Keratinocyte (primary cell): ENCODE measurements at regions not wholly inside any gene's neighbourhood (a gene's known extent, or its start where the extent isn't known, plus 50 kb on each side); places are given as distances from the start of the nearest gene placed in this dataset.

Source experiments
- DNase-seq: peaks from one replicate; pipeline ENCODE4 v3.0.0-alpha.2; 2011; ENCODE audit warnings: low read depth, missing footprints, low spot score
- FAIRE-seq: peaks from 2 replicates; lab custom pipeline; 2011; peaks lifted over from hg19 to GRCh38; lab: Jason Lieb, UNC
- H2AFZ ChIP-seq: 2 replicates; pipeline ENCODE4 v1.6.0; 2012; ENCODE audit warnings: low read length, control low read depth, inconsistent platforms; ENCODE audit not compliant: control insufficient read depth
- H3K27ac ChIP-seq: 2 replicates; pipeline ENCODE4 v1.5.1; 2011; ENCODE audit warnings: low read length; ENCODE audit not compliant: control insufficient read depth, insufficient read depth
- H3K27me3 ChIP-seq: 3 replicates; pipeline ENCODE4 v1.6.0; 2011; ENCODE audit warnings: low read length; ENCODE audit not compliant: control insufficient read depth, insufficient read depth; ENCODE audit errors: extremely low read depth
- H3K36me3 ChIP-seq, 2 experiments: 2 replicates in 1 of 2; 3 replicates in 1 of 2; pipeline ENCODE4 v1.5.1; 2011; ENCODE audit warnings: low read length in 2 of 2, mild to moderate bottlenecking in 1 of 2; ENCODE audit not compliant: control insufficient read depth in 2 of 2, insufficient read depth in 2 of 2; ENCODE audit errors: extremely low read depth in 1 of 2
- H3K4me1 ChIP-seq: 3 replicates; pipeline ENCODE4 v1.5.1; 2011; ENCODE audit warnings: low read length; ENCODE audit not compliant: control insufficient read depth, insufficient read depth; ENCODE audit errors: extremely low read depth
- H3K4me2 ChIP-seq: 3 replicates; pipeline ENCODE4 v1.6.0; 2011; ENCODE audit warnings: low read depth, low read length; ENCODE audit not compliant: control insufficient read depth, insufficient read depth; ENCODE audit errors: extremely low read depth
- H3K4me3 ChIP-seq, 3 experiments: fragments of 200-600 bp in 1 of 3; sonication (generic) in 1 of 3; 2 replicates in 2 of 3; 3 replicates in 1 of 3; pipeline ENCODE4 v1.5.1; 2011 to 2016; ENCODE audit warnings: low read length in 3 of 3, mild to moderate bottlenecking in 3 of 3, control low read depth in 2 of 3, inconsistent platforms in 1 of 3, low read depth in 1 of 3, mixed read lengths in 1 of 3, mixed run types in 1 of 3, moderate library complexity in 1 of 3; ENCODE audit not compliant: control insufficient read depth in 2 of 3, insufficient read depth in 2 of 3; ENCODE audit errors: extremely low read depth in 1 of 3
- H3K79me2 ChIP-seq: 2 replicates; pipeline ENCODE4 v1.6.0; 2012; ENCODE audit warnings: low read length; ENCODE audit not compliant: control insufficient read depth, insufficient read depth
- H3K9ac ChIP-seq: 3 replicates; pipeline ENCODE4 v1.6.0; 2011; ENCODE audit warnings: low read length; ENCODE audit not compliant: control insufficient read depth, insufficient read depth; ENCODE audit errors: extremely low read depth
- H3K9me1 ChIP-seq: 3 replicates; pipeline ENCODE4 v1.6.0; 2011; ENCODE audit warnings: low read length; ENCODE audit not compliant: control insufficient read depth, insufficient read depth; ENCODE audit errors: extremely low read depth
- H3K9me3 ChIP-seq: 2 replicates; pipeline ENCODE4 v1.5.1; 2012; ENCODE audit warnings: low read depth, low read length; ENCODE audit not compliant: control insufficient read depth
- H4K20me1 ChIP-seq: 3 replicates; pipeline ENCODE4 v1.6.0; 2011; ENCODE audit warnings: low read length; ENCODE audit not compliant: control insufficient read depth, insufficient read depth; ENCODE audit errors: extremely low read depth
- EZH2 ChIP-seq: IDR thresholded peaks from one replicate; pipeline ENCODE4 v1.6.1; 2012; ENCODE audit warnings: inconsistent platforms, mild to moderate bottlenecking, low read length, moderate library complexity
- dilution Hi-C: fragments of 300-500 bp; cut with MboI; formaldehyde crosslinking; loops from one replicate; pipeline ENCODE4 v1.7.0; 2020; ENCODE audit warnings: low sequenced_read_pairs; ENCODE audit not compliant: extremely low pct_ligation_motif_present
- TF ChIP-seq, protein P1 (sequence below), 3 experiments: IDR thresholded peaks in 1 of 3; conservative IDR thresholded peaks in 1 of 3; optimal IDR thresholded peaks in 1 of 3; 2 replicates in 2 of 3; 3 replicates in 1 of 3; pipeline versions ENCODE3 to v1.5.1; 2011; ENCODE audit warnings: low read length in 3 of 3, mild to moderate bottlenecking in 3 of 3, moderate library complexity in 2 of 3, control low read depth in 1 of 3, inconsistent platforms in 1 of 3; ENCODE audit not compliant: insufficient read depth in 2 of 3; ENCODE audit errors: extremely low read depth in 1 of 3

DNA sequence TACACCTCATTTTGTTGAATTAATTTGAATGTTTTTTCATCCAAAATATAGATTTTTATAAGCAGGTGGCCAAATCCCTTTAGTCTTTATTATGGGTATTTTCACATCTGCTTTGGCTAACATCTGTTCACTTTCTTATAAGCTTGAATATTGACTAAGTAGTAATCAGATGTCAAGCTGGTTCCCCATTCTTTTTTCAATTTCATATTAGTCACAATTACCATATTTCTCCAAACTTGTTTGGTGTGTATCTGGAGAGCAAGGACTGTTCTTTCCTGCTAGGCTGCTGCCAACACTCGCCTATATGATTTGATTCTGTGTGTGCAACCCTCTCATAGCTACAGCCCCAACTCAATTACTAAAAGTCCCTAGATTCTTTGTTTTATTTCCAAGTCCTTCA, 608.5 kb downstream of the PSAT1 start:
- dilution Hi-C loops: no loop called here
- H2AFZ ChIP-seq: no peak overlapping the region
- no peaks in the 10 kb centered on the region for H3K27me3 ChIP-seq
- TF ChIP-seq, protein P1, sequence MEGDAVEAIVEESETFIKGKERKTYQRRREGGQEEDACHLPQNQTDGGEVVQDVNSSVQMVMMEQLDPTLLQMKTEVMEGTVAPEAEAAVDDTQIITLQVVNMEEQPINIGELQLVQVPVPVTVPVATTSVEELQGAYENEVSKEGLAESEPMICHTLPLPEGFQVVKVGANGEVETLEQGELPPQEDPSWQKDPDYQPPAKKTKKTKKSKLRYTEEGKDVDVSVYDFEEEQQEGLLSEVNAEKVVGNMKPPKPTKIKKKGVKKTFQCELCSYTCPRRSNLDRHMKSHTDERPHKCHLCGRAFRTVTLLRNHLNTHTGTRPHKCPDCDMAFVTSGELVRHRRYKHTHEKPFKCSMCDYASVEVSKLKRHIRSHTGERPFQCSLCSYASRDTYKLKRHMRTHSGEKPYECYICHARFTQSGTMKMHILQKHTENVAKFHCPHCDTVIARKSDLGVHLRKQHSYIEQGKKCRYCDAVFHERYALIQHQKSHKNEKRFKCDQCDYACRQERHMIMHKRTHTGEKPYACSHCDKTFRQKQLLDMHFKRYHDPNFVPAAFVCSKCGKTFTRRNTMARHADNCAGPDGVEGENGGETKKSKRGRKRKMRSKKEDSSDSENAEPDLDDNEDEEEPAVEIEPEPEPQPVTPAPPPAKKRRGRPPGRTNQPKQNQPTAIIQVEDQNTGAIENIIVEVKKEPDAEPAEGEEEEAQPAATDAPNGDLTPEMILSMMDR (optimal IDR thresholded peaks at IDR 0.05 in 1 of 3, IDR thresholded peaks at IDR 0.05 in 1 of 3, conservative IDR thresholded peaks at IDR 0.05 in 1 of 3; ENCODE audit: extremely low read depth in 1 of 3, insufficient read depth in 2 of 3, low read length in 3 of 3): no peak
- no peak for TF ChIP-seq EZH2
- H3K79me2 ChIP-seq: no peaks in the 10 kb centered on the region
- no peaks in the 10 kb centered on the region for H3K9me3 ChIP-seq
- no peaks in the 10 kb centered on the region for H4K20me1 ChIP-seq
- no peak overlapping the region for H3K27ac ChIP-seq
- peaks cover 9% of the 10 kb centered on the region for H3K4me1 ChIP-seq
- H3K4me2 ChIP-seq: no peak overlapping the region
- DNase-seq: no peak
- no peak for FAIRE-seq
- no peaks in the 10 kb centered on the region for H3K36me3 ChIP-seq
- H3K9ac ChIP-seq: no peak overlapping the region
- no peaks in the 10 kb centered on the region for H3K9me1 ChIP-seq
- no peak overlapping the region for H3K4me3 ChIP-seq

DNA sequence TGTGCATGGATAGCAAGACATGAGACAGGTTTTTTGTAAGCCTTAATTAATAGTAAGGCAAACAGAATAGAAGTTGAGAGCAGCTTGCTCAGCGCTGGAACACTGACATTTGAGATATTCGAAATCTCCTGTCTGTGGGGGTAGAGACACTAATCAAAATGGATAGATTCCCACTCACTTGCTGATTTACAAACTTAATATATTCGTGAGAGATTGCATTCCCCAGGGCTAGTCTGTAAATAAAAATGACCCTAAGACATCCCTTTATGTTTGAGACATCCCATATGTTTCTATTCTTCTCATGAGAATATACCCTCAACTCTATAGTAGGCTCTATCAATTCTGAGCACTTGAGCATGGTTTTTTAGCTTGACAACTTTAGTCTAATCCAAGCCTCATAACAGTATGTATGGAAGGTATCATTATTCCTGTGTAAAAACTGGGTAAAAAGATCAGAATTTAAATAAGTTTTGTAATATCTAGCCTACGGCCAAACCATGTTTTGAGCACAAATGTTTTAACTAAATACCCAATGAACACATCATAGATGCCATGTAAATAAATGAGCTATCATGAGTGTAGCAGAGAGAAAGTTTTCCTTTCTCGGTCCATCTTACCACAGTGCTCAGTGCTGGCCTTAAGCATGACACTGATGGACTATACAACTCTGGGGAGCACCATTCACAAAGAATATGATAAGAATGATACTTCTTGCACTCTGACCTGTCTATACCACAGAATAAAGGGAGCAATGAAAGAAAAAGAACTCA, 609.2 kb downstream of the PSAT1 start:
- Histone ChIP-seq H3K79me2 (no peaks in the 10 kb centered on the region), H3K9ac (no peak overlapping the region), H3K27ac (no peak overlapping the region), H3K27me3 (no peaks in the 10 kb centered on the region), H3K4me1 (peaks cover 9% of the 10 kb centered on the region), H3K36me3 (no peaks in the 10 kb centered on the region), H3K4me3 (no peak overlapping the region), H2AFZ (no peak overlapping the region), H3K9me1 (no peaks in the 10 kb centered on the region), H3K4me2 (no peak overlapping the region), H4K20me1 (no peaks in the 10 kb centered on the region), H3K9me3 (no peaks in the 10 kb centered on the region)
- dilution Hi-C loops: no loop called here
- FAIRE-seq (no peak), DNase-seq (no peak)
- TF ChIP-seq, protein P1 (optimal IDR thresholded peaks at IDR 0.05 in 1 of 3, IDR thresholded peaks at IDR 0.05 in 1 of 3, conservative IDR thresholded peaks at IDR 0.05 in 1 of 3; ENCODE audit: extremely low read depth in 1 of 3, insufficient read depth in 2 of 3, low read length in 3 of 3): no peak
- no peak for TF ChIP-seq EZH2
